ENCODE measurements at regions not wholly inside any gene's neighbourhood (a gene's known extent, or its start where the extent isn't known, plus 50 kb on each side); places are given as distances from the start of the nearest gene placed in this dataset.
"Not testable (repeated sequence)": the region's sequence is repeated elsewhere in the genome, so short reads cannot be mapped to it uniquely, and the experiment has no call there.

GRCh38 chr3:26099692-26100091 is 309.8 kb downstream of the OXSM start:
- DNase-seq (ENCODE audit: low spot score), result no peak
- intact Hi-C loops (cut with DNase I), result no loop called here

- DNase-seq (ENCODE audit: low spot score), result no peak
- intact Hi-C loops (cut with DNase I), result no loop called here
Observed at GRCh38 chr3:26100176-26100575, 310.3 kb downstream of the OXSM start.

- no peak for DNase-seq (ENCODE audit: low spot score)
- intact Hi-C loops (cut with DNase I), result no loop called here
Observed at GRCh38 chr3:26102376-26102775, 312.5 kb downstream of the OXSM start.

- DNase-seq (ENCODE audit: low spot score), result no peak
- intact Hi-C loops (cut with DNase I), result no loop called here
Observed at GRCh38 chr3:26104851-26105251, 315.0 kb downstream of the OXSM start.

GRCh38 chr3:26105261-26105660 is 315.4 kb downstream of the OXSM start:
- no peak for DNase-seq (ENCODE audit: low spot score)
- intact Hi-C loops (cut with DNase I), result no loop called here

- intact Hi-C loops (cut with DNase I), result no loop called here
- no peak for DNase-seq (ENCODE audit: low spot score)
Observed at GRCh38 chr3:26106228-26106627, 316.3 kb downstream of the OXSM start.

GRCh38 chr3:26108846-26109489 is 319.1 kb downstream of the OXSM start:
- no peak for DNase-seq (ENCODE audit: low spot score)
- intact Hi-C loops (cut with DNase I), result no loop called here

- DNase-seq (ENCODE audit: low spot score), result no peak
- intact Hi-C loops (cut with DNase I), result no loop called here
Observed at GRCh38 chr3:26114851-26115250, 325.0 kb downstream of the OXSM start.

GRCh38 chr3:26118165-26118564 is 328.3 kb downstream of the OXSM start:
- DNase-seq (ENCODE audit: low spot score), result no peak
- intact Hi-C loops (cut with DNase I), result no loop called here

GRCh38 chr3:26132942-26133341 is 343.1 kb downstream of the OXSM start:
- intact Hi-C loops (cut with DNase I), result no loop called here
- DNase-seq (ENCODE audit: low spot score), result no peak

GRCh38 chr3:26141296-26141695 is 351.4 kb downstream of the OXSM start:
- intact Hi-C loops (cut with DNase I), result no loop called here
- no peak for DNase-seq (ENCODE audit: low spot score)

- DNase-seq (ENCODE audit: low spot score), result no peak
Observed at GRCh38 chr3:26145769-26146168, 355.9 kb downstream of the OXSM start.

GRCh38 chr3:26157428-26157827 is 367.5 kb downstream of the OXSM start:
- intact Hi-C loops (cut with DNase I); DNase-seq (ENCODE audit: low spot score): not testable (repeated sequence)

More at GRCh38 chr3:26145769-26146168, 355.9 kb downstream of the OXSM start:
- intact Hi-C loops (cut with DNase I), result no loop called here

- intact Hi-C loops (cut with DNase I), result no loop called here
Observed at GRCh38 chr3:26171006-26171405, 381.1 kb downstream of the OXSM start.

GRCh38 chr3:26191556-26191955 is 401.7 kb downstream of the OXSM start:
- intact Hi-C loops (cut with DNase I), result no loop called here
- DNase-seq (ENCODE audit: low spot score), result no peak

More at GRCh38 chr3:26171006-26171405, 381.1 kb downstream of the OXSM start:
- no peak for DNase-seq (ENCODE audit: low spot score)

- intact Hi-C loops (cut with DNase I), result no loop called here
- no peak for DNase-seq (ENCODE audit: low spot score)
Observed at GRCh38 chr3:26193558-26193957, 403.7 kb downstream of the OXSM start.

GRCh38 chr3:26196781-26197180 is 406.9 kb downstream of the OXSM start:
- intact Hi-C loops (cut with DNase I), result no loop called here
- DNase-seq (ENCODE audit: low spot score), result no peak

- intact Hi-C loops (cut with DNase I), result no loop called here
- no peak for DNase-seq (ENCODE audit: low spot score)
Observed at GRCh38 chr3:26198609-26199008, 408.7 kb downstream of the OXSM start.

- intact Hi-C loops (cut with DNase I), result no loop called here
- no peak for DNase-seq (ENCODE audit: low spot score)
Observed at GRCh38 chr3:26202169-26202568, 412.3 kb downstream of the OXSM start.

- intact Hi-C loops (cut with DNase I), result no loop called here
Observed at GRCh38 chr3:26205475-26205874, 415.6 kb downstream of the OXSM start.

GRCh38 chr3:26208201-26208600 is 414.4 kb upstream of the LRRC3B start:
- no peak for DNase-seq (ENCODE audit: low spot score)
- intact Hi-C loops (cut with DNase I), result no loop called here

More at GRCh38 chr3:26205475-26205874, 415.6 kb downstream of the OXSM start:
- no peak for DNase-seq (ENCODE audit: low spot score)

GRCh38 chr3:26229801-26230200 is 392.8 kb upstream of the LRRC3B start:
- intact Hi-C loops (cut with DNase I), result no loop called here
- DNase-seq (ENCODE audit: low spot score), result no peak

Data from posterior vena cava (tissue), 2 donors.